GM19193 (cell line): ENCODE measurements at regions not wholly inside any gene's neighbourhood (a gene's known extent, or its start where the extent isn't known, plus 50 kb on each side); places are given as distances from the start of the nearest gene placed in this dataset.

Source experiments
- POLR2A ChIP-seq: IDR thresholded peaks from 4 replicates; pipeline ENCODE4 v1.6.1; 2011; ENCODE audit not compliant: insufficient read depth, insufficient read length; ENCODE audit errors: extremely low read depth

DNA sequence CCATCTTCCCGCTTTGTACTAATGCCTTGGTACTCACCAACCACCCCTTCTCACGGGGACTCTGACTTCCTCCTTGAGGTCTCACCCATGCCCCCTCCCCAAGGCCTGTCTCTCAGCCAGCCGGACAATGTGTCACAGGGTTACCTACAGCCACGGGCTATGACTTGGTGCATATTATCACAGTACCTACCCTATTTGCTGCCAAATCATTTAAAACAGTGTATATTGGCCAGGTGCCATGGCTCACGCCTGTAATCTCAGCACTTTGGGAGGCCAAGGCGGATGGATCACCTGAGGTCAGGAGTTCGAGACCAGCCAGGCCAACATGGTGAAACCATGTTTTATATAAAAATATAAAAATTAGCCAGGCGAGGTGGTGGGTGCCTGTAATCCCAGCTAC lies 93.4 kb upstream of the TBL1XR1 start:
- TF ChIP-seq POLR2A = no peak

- no peak for TF ChIP-seq POLR2A
Measured at GRCh38 chr3:177294221-177294620, 96.9 kb upstream of the TBL1XR1 start.

- TF ChIP-seq POLR2A = no peak
Measured at GRCh38 chr3:177295116-177295515, 97.8 kb upstream of the TBL1XR1 start.

GRCh38 chr3:177299250-177299649 lies 102.0 kb upstream of the TBL1XR1 start:
- TF ChIP-seq POLR2A = no peak

- no peak for TF ChIP-seq POLR2A
Measured at GRCh38 chr3:177300039-177300833, 103.0 kb upstream of the TBL1XR1 start.

DNA sequence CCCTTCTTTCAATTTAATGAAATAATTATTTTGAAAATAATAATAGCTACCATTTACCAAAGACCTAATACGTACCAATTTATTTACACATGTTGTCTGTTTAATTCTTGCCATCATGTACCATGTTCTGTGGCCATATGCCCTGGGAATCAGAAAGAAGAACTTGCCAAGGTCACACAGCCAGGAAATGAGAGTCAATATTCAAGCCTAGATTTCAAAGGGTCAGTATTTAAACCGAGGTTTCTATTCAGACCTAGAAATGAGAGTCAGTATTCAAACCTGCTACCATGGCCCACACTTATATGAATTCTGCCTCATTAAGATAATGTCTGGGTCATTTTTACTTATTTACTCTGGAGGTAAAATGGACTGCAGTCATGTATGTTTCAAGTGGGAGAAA lies 103.6 kb upstream of the TBL1XR1 start:
- no peak for TF ChIP-seq POLR2A

- no peak for TF ChIP-seq POLR2A
Measured at GRCh38 chr3:177306252-177306651, 109.0 kb upstream of the TBL1XR1 start.

DNA sequence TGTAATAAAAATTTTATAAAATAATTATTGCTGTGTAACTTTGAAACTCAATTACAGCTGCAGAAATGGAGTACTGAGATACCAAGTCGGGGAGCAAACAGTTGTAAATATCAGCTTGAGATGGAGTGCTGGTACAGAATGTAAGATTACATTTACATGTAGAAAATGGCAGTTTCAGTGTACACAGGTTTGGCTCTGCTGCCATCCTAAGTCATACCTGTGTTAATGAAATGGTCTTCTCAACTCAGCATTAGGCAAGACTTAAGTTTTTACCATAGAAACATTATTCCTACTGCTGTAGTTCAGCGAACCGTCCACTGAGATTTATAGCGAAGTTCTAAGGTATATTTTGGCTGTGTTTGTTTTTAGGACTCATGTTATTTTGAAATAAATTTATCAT lies 110.1 kb upstream of the TBL1XR1 start:
- TF ChIP-seq POLR2A = no peak

DNA sequence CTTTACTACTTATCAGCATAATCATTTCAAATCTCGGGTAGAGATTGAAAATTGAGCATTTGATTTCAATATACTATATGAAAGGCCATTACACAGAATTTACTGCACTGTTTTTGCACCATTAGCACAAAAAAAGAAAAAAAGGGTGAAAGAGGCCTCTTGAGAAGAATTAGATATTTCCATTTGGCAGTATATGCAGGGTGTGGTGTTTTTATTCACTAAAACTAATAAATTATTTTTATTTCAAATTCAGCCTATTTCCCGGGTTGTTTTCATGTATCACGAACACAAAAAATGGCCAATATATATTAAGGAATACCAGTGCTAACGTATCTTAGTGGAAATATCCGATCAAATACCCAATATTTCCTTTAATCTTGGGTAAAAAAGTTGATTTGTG lies 110.5 kb upstream of the TBL1XR1 start:
- TF ChIP-seq POLR2A = no peak

GRCh38 chr3:177308286-177308685 lies 111.0 kb upstream of the TBL1XR1 start:
- TF ChIP-seq POLR2A = no peak

- TF ChIP-seq POLR2A = no peak
Measured at GRCh38 chr3:177308911-177309310, 111.6 kb upstream of the TBL1XR1 start.

- no peak for TF ChIP-seq POLR2A
Measured at GRCh38 chr3:177312491-177312890, 115.2 kb upstream of the TBL1XR1 start.

DNA sequence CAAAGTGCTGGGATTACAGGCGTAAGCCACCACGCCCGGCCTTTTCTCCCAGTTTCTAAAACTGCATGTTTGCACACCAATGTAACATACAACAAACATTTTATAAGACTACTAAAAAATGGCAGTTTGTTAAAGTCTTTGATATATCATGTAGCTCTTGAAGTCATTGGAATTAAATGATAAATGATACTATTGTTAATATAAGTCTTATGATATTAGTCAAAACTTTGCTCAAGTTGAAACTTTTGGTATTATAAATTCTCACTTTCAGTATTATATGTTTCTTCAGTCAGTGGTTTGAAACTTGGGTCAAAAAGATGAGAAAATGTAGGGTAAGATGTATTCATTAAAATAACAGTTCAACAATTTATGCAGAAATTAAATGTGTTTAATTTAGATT lies 117.6 kb upstream of the TBL1XR1 start:
- TF ChIP-seq POLR2A = no peak

DNA sequence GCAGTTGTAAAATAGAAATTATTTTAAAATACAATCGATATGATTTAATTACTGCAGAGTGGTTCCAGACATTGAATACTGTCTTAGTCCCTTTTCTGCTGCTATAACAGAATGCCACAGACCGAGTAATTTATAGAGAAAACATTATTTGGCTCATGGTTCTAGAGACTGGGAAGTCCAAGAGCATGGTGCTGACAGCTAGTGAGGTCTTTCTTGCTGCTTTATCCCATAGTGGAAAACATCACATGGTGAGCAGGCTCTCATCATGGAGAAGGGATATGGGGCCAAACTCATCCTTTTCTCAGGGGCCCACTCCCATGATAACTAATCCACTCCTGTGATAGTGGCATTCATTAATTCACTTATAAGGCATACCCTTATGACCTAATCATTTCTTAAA lies 120.0 kb upstream of the TBL1XR1 start:
- TF ChIP-seq POLR2A = no peak

DNA sequence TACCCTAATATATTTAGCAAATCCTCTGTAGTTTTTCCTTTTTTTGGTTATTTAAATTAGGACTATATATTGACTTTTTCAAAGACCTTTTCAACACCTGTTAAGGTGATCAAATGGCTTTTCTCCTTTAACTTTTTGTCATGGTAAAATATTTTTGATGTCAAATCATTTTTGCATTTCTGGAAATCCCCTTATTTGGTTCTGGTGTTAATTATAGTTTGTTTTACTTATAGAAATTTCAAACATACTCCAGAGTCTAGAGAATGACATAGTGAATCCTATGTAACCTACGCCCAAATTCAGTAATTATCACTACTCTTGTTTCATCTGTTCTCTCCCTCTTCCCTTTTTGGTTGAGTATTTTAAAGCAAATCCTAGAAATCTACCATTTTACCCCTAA lies 121.3 kb upstream of the TBL1XR1 start:
- no peak for TF ChIP-seq POLR2A

DNA sequence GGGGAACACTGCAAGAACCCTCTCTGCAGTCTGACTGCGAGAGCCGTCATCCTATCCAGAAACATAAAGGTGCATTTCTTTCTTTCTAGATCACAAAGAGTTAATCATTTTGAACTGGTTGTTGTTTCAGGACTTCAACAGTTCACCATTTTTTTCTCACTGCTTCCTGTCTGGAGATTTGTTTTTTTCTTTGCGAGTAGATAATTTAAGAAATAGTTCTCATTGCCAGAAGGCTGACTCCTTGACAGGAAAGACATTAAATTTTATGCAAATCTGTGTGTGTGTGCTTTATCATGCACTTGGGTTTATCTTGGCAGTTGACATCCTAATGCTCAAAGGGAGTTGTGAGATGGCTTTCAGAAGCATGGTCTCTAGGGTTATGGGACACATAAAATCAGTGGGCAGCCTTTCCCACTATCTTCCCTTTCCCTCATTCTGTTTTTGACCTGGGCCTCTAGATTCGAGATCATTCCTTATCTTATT lies 123.5 kb upstream of the TBL1XR1 start:
- no peak for TF ChIP-seq POLR2A

DNA sequence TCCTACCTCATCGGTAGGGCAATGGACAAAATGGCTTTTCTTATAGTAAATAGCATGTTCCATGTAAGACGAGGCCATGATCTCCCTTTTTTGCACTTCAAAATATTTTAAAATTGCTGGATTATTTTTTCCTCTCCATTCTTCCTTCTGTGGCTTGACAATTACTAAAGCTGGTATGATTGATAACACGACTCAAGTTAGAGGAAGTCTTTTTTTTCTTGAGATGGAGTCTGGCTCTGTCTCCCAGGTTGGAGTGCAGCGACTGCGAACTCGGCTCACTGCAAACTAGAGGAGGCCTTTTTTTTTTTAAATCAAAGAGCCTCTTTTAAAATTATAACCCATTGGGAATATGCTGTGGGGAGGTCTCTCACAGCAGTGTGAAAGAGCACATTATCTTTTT lies 124.5 kb upstream of the TBL1XR1 start:
- TF ChIP-seq POLR2A = no peak

DNA sequence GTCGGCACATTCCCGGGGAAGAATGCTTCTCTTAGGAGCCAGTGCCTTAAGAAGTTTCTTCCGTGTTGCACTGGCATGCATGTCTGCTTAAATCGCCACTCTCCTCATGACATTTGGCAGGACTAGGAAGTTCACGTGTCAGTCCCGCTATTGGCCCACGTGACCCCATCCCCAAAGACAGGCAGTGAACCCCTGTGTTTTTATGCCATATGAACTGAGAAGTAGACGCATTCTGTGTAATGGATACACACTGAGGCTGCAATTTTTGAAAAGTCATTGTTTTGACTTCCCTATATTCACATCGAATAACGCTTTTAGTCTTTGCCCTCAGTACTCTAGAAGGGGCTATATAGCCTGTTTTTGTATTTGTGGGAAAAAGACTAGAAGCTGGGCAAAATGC lies 125.6 kb upstream of the TBL1XR1 start:
- no peak for TF ChIP-seq POLR2A

DNA sequence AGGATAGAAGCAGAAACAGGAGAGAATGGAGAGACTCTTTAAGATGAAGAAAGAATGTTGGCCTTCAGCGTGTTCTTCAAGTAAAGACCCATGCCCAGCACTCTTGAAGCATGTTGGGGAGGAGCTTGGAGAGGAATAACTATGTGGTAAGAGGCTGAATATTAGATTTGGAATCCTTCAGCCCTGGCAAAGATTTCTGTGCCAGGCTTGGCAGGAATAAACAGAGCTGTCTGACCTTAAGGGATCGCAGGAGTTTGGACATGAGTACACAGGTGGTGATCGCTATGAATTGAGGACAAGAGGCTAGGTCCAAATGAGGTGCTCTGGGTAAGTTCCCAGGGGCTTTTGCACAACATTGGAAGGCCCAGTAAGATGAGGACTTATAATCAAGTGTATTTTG lies 132.6 kb upstream of the TBL1XR1 start:
- no peak for TF ChIP-seq POLR2A
